LNCaP clone FGC (cell line): ENCODE measurements at regions not wholly inside any gene's neighbourhood (a gene's known extent, or its start where the extent isn't known, plus 50 kb on each side); places are given as distances from the start of the nearest gene placed in this dataset.

Experiments
- DNase-seq: peaks from one replicate; pipeline ENCODE4 v3.0.0-alpha.2; 2011; ENCODE audit warnings: low read depth
- H3K4me3 ChIP-seq: 2 replicates; pipeline ENCODE4 v1.5.1; 2011; ENCODE audit warnings: mild to moderate bottlenecking, low read depth, low read length, control low read depth
- CTCF ChIP-seq: IDR thresholded peaks from 2 replicates; pipeline ENCODE4 v1.5.1; 2012; ENCODE audit warnings: mild to moderate bottlenecking; ENCODE audit not compliant: control insufficient read depth, insufficient read depth; ENCODE audit errors: extremely low read depth

DNA sequence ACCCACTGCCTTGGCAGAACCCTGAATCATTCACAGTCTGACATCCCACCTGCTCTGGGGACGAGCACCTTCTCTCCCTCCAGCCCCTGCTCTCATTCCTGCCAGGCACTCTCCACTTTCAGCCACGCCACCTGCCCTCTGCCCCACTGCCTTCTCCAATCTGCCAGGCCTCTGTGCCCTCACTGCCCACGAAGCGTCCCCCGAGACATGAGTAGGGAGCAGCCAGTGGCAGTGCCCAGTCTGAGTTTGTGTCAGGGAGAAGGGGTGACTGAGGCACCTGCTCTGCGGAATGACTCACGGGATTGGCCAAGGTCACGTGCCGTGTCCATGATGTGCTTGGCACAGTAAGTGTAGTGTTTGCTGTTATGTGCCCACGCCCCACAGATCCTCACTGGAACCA lies 215.2 kb upstream of the PPP2R2D start:
- no peak for TF ChIP-seq CTCF
- DNase-seq: no peak
- H3K4me3 ChIP-seq: no peak overlapping the region

DNA sequence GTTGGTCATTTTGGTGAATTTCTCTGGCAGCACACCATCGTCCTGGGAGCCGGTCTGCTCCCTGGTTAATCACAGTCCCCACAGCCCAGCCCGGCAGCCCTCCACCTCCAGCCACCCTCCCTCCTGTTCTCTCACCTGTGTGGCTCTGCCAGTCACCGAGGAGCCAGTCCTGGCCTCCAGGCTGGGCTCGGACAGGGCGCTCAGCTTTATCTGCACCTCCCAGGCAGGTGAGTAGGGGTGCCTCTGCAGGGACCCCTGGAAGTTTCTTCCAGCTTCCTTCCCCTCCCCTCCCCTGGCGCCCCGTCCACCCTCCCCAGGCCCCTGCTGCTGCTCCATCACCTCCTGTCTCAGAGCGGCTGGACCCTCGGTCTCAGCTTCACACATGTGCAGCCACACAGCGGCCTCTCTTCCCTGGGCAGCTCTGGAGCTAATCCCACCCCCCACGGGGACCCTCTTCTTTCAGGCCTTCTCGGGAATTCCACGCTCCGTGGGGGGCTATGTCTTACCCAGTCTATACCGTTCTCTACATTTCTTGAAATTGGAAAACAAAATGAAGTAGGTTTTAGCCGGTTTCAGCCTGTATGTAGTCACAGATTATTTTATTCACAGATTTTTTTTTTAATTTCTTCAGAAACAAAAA lies 213.9 kb upstream of the PPP2R2D start:
- no peak for TF ChIP-seq CTCF
- H3K4me3 ChIP-seq: no peak overlapping the region
- DNase-seq: no peak

DNA sequence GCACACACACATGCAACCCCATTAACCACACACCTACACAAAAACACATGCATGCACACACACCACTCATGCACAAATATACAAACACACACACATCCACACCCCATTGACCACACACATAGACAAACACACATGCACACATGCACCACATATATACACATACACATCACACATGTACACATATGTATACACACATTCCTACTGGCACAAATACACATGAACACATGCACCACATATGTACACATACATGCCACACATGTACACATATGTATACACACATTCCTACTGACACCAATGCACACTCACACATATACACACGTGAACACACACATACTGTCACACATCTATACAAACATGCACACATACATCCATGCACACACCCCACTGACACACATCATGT lies 212.5 kb upstream of the PPP2R2D start:
- H3K4me3 ChIP-seq: no peak overlapping the region
- no peak for TF ChIP-seq CTCF
- DNase-seq: no peak

GRCh38 chr10:131689016-131689415 lies 211.8 kb upstream of the PPP2R2D start:
- H3K4me3 ChIP-seq: no peak overlapping the region
- no peak for TF ChIP-seq CTCF
- DNase-seq: no peak

DNA sequence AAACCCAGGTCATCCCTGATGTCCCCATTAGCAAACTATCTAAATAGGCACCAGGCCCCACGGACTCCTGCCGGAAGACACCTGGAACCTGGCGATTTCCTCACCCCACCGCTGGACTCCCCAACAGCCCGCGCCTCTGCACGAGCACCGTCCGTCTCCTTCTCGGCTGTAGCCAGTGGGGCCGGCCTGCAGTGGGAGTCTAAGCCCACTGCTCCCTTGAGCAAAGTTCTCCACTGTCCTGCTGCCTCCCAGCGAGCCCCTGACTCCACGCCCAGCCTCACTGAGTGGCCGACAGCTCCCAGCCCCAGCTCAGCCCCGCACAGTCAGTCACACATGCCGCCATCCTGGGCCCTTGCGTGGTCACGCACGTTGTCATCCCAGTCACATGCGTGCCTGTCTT lies 211.3 kb upstream of the PPP2R2D start:
- no peak overlapping the region for H3K4me3 ChIP-seq
- TF ChIP-seq CTCF: no peak
- no peak for DNase-seq

GRCh38 chr10:131689954-131690757 lies 210.7 kb upstream of the PPP2R2D start:
- TF ChIP-seq CTCF: no peak
- no peak overlapping the region for H3K4me3 ChIP-seq
- DNase-seq: no peak

- TF ChIP-seq CTCF: no peak
- DNase-seq: no peak
- no peak overlapping the region for H3K4me3 ChIP-seq
Observed at GRCh38 chr10:131690805-131691239, 210.0 kb upstream of the PPP2R2D start.
